ENCODE measurements at regions not wholly inside any gene's neighbourhood (a gene's known extent, or its start where the extent isn't known, plus 50 kb on each side); places are given as distances from the start of the nearest gene placed in this dataset.
"Not testable (repeated sequence)": the region's sequence is repeated elsewhere in the genome, so short reads cannot be mapped to it uniquely, and the experiment has no call there.

DNA sequence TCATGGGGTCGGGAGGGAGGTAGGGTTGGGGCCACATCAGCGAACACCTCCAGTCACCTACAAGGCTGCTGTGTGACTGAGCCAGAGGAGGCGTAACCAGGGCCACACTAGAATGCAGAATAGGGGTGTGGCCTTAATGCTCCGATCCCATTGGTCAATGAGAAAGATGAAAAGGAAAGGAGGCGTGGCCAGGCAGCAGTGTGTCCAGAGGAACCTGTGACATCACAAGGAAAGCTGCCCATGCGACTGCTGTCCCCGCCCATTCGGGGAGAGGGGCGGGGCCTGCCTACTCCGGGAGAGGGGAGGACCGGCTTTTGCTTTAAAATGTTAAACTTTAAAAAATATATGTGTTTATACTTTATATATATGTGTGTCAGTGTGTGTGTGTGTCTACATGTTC, 150.7 kb downstream of the TBC1D2B start:
- DNase-seq (ENCODE audit: extremely low spot score): peak; percentile 59
- CTCF ChIA-PET, POLR2A ChIA-PET: not testable (repeated sequence)

DNA sequence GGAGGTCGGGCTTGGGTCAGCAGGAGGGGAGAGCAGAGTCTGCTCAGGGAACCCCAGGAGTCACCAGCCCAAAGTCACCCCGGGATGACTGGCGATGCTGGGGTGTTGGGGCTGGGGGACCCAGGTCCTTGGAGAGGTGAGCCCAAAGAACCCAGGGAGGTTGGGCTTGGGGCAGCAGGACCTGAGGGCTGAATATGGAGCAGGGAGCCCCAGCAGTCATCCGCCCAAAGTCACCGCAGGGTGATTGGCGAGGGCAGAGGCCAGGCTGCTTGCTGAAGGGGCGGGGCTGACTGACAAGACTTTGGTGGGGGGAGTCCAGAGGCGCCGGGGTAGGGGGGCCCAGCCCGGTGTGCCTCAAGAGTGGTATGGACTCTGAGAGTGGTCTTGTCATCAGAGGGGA, 151.2 kb downstream of the TBC1D2B start:
- POLR2A ChIA-PET, CTCF ChIA-PET: not testable (repeated sequence)

DNA sequence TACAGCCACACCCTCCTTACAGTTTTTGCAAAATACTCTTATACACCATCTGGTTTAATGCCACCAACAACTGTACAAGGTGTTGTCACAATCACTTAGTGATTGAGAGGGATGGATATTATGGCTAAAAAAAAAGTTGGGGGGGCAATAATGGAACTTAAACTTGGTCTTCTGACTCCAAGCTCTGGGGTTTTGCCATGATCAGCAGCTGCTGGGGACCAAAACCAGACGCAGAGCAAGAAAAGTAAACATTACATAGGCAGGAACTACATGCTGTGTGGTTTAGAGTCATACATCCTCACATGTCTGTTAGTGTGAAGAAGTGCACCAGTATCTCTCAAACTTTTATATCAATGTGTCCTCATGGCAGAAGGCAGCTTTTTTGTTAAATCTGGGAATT, 152.4 kb downstream of the TBC1D2B start:
- CTCF ChIA-PET: interaction anchor here (1.0 to 1.2 kb wide), 2 partner anchors 17 to 34 kb away, joined by 3 to 4 read pairs; no protein-coding TSS in a partner anchor
- DNase-seq (ENCODE audit: extremely low spot score); POLR2A ChIA-PET: not testable (repeated sequence)

More for the DNA sequence above, 151.2 kb downstream of the TBC1D2B start:
- DNase-seq (ENCODE audit: extremely low spot score): not testable (repeated sequence)

DNA sequence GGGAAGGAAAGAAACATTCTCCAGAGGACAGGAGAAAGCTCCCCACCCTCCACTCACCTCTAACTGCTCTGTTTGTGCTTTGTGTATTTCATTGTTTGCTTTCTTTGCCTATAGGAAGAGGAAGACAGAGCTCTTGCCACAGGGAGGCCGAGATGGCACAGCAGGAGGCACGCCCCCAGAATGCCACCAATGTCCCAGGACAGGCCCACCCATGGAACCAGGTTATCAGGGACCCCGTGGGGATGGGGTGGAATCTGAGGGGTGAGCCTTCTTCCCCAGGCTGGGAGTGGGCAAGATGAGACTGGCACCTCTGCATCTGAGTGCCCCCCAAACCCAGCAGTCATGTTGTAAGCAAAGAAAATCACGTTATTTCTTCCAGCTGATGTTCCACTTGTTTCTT, 155.8 kb downstream of the TBC1D2B start:
- ChIA-PET CTCF (no interaction called here), POLR2A (no interaction called here)
- no peak for DNase-seq (ENCODE audit: extremely low spot score)
- TF ChIP-seq CTBP1 (IDR thresholded peaks at IDR 0.05; ENCODE audit: borderline replicate concordance) (no peak), L3MBTL2 (conservative IDR thresholded peaks at IDR 0.05) (no peak), ELF4 (IDR thresholded peaks at IDR 0.05) (no peak), BHLHE40 (IDR thresholded peaks at IDR 0.05; ENCODE audit: borderline replicate concordance) (no peak), ARNT (IDR thresholded peaks at IDR 0.05) (no peak), LEF1 (IDR thresholded peaks at IDR 0.05; ENCODE audit: borderline replicate concordance) (no peak), ZNF384 (IDR thresholded peaks at IDR 0.05) (no peak), TARDBP (IDR thresholded peaks at IDR 0.05) (no peak), SP1 (IDR thresholded peaks at IDR 0.05) (no peak), FOXA1 (IDR thresholded peaks at IDR 0.05) (no peak), FOXK2 (IDR thresholded peaks at IDR 0.05) (no peak), FOXM1 (IDR thresholded peaks at IDR 0.05; ENCODE audit: borderline replicate concordance) (no peak), SUZ12 (IDR thresholded peaks at IDR 0.05) (no peak)
- TF ChIP-seq, protein P1, sequence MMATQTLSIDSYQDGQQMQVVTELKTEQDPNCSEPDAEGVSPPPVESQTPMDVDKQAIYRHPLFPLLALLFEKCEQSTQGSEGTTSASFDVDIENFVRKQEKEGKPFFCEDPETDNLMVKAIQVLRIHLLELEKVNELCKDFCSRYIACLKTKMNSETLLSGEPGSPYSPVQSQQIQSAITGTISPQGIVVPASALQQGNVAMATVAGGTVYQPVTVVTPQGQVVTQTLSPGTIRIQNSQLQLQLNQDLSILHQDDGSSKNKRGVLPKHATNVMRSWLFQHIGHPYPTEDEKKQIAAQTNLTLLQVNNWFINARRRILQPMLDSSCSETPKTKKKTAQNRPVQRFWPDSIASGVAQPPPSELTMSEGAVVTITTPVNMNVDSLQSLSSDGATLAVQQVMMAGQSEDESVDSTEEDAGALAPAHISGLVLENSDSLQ (IDR thresholded peaks at IDR 0.05): no peak

DNA sequence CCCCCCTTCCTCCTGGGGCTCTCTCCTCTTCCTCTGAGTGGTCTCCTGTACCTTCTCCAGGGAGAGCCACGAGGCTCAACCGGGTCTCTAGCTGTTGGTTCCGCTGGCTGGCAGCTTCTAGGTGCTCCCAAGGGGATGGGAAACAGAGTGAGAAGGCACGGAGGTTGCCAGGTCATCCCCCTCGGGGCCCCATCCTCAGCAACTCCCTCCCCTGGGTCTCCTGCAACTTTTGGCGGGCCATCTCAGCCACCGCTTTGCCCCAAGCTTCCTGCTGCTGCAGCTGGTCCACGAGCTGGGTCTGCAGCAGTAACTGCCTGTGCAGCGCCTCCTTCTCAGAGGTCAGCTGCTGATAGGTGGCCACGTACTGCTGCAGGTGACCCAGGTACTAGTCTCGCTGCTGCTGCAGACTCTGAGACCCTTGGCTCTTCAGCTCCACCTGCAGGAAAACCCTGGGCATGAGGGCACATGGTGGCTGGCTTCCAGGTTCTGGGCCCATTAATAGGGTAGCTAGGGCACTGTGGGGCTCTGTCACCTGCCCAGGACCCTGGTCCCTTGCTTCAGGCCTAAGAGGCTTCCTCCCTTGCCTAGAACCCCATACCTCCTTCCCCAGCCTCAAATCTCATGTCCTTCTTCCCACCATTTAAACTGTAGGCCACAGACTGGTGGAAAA, 160.4 kb downstream of the TBC1D2B start:
- DNase-seq (ENCODE audit: extremely low spot score); CTCF ChIA-PET; POLR2A ChIA-PET: not testable (repeated sequence)

DNA sequence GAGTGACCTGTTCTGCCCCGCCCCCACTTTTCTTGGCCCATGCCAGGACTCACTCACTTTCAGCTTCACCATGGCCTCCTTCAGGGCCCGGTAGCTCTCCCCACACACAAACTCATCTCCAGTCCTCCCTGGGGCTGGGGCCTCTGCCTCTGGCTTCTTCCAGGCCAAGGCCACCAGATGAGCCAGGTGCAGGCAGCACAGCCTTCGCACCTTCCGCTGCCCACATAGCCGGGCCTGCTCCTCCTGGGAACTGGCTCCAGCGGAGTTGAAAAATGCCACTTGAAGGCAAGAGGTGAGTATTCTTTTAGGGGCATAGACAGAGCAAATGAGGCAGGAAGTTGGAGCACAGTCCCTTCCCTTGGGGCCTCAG, 161.6 kb downstream of the TBC1D2B start:
- DNase-seq (ENCODE audit: extremely low spot score); CTCF ChIA-PET; POLR2A ChIA-PET: not testable (repeated sequence)

DNA sequence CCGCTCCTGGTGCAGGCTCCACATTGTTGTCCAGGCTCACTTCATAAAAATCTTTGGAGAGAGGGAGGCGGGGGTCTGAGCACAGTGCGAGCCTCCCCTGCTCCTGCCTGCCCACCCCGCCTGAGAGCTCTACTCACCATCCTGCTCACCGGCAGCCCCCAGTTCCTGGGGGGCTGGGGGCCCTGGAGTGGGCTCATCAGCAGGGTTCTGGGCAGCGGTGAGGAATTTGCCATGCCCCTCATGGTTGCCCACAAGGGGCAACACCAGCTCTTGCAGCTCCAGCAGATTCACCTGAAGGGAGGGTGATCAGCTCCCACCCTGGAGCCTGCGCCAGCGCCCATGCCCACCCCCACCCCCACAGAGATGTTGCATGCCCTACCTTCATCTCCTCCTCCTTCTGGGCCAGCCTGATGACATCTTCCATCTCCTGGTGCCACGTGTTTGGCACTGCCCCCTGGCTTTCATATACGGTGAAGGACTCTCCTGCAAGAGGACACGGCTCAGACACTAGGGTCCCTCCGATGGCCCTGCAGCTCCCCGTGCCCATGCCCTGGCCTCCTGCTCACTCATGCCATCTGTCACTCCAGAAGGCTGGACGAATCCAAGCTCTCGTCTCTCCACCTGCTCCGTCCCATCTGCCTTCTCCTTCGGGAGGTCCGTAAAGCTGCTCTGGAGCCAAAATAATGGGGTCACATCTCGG, 162.1 kb downstream of the TBC1D2B start:
- DNase-seq (ENCODE audit: extremely low spot score): no peak
- ChIA-PET CTCF (no interaction called here), POLR2A (no interaction called here)

DNA sequence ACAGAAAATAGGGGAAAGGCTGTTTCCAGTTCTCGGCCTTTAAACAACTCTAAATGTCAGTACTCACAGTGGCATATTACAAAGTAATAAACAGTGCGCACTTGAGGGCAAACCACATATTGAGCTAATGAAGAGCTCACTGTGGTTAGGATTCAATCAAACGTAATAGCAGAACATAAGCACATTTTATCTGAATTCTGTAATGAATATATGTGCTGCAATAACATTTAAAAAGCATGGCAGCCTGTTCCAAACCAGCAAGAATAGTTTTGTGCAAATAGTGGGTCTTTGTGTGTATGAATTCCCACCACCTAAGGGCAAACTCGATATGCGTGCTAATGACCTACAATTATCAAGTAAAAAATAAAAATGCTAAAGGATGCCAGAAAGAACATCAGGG, 163.0 kb downstream of the TBC1D2B start:
- POLR2A ChIA-PET; CTCF ChIA-PET; DNase-seq (ENCODE audit: extremely low spot score): not testable (repeated sequence)

More for the DNA sequence above, 162.1 kb downstream of the TBC1D2B start:
- TF ChIP-seq FOXA1 (IDR thresholded peaks at IDR 0.05) (no peak), HDGF (IDR thresholded peaks at IDR 0.05; ENCODE audit: borderline replicate concordance) (no peak), BHLHE40 (IDR thresholded peaks at IDR 0.05; ENCODE audit: borderline replicate concordance) (no peak), SP1 (IDR thresholded peaks at IDR 0.05) (no peak), ARNT (IDR thresholded peaks at IDR 0.05) (no peak), ZNF384 (IDR thresholded peaks at IDR 0.05) (no peak), SUZ12 (IDR thresholded peaks at IDR 0.05) (no peak), FOXK2 (IDR thresholded peaks at IDR 0.05) (no peak), NFRKB (IDR thresholded peaks at IDR 0.05) (no peak), ELF4 (IDR thresholded peaks at IDR 0.05) (no peak), FOXM1 (IDR thresholded peaks at IDR 0.05; ENCODE audit: borderline replicate concordance) (no peak), CTBP1 (IDR thresholded peaks at IDR 0.05; ENCODE audit: borderline replicate concordance) (no peak), L3MBTL2 (conservative IDR thresholded peaks at IDR 0.05) (no peak), TARDBP (IDR thresholded peaks at IDR 0.05) (no peak), LEF1 (IDR thresholded peaks at IDR 0.05; ENCODE audit: borderline replicate concordance) (no peak)
- TF ChIP-seq, protein P1 (IDR thresholded peaks at IDR 0.05): no peak

DNA sequence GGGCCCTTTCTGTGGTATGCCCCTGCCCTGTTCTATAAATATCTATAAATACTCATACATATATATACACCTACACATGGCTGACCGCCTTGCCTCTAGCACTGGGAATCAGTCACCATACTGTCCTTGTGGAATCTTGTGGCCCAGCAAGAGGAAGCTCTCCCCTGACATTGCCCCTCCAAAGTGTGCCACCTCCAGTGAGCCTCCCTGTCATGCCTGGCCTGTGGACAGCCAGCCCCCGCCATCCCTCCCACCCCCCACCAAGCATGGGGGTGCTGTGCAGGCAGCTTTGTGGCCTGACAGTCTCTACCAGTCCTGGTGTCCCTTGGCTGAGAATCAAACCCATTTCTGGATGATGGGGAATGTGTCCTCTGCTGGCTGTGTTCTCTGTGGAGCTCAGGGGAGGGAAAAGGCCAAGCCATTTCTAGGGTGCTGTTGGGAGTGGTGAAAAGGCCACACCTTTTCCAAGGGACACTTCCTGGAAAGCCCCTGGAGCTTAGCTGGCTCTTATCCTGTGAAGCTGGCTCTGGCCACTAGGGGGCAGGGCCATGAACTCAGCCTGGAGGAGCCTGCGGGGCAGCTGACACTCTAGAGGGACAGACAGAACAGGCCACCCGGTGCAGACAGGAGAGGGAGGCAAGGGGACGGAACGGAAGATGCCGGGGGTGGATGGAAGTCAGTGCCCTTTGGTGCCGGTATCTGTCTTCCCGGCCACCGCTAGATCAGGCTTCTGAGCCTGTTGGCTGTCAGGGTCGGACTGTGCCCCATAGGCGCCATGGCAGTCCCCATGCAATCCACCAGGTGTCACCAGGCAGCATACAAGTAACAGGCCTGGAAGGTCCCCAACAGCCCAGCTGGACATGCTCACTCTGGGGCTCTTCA, 167.2 kb downstream of the TBC1D2B start:
- CTCF ChIA-PET: interaction anchor here (0.7 to 2.0 kb wide), 11 partner anchors 8 to 347 kb away, joined by 3 to 11 read pairs (median 4); no protein-coding TSS in a partner anchor
- POLR2A ChIA-PET: interaction anchor here (1.2 kb wide), 1 partner anchor 10 kb away, joined by 3 read pairs; no protein-coding TSS in a partner anchor
- DNase-seq (ENCODE audit: extremely low spot score): peak; percentile 67

All from HEK293T (cell line).